ENCODE measurements at regions not wholly inside any gene's neighbourhood (a gene's known extent, or its start where the extent isn't known, plus 50 kb on each side); places are given as distances from the start of the nearest gene placed in this dataset.

- TF ChIP-seq, protein P1, sequence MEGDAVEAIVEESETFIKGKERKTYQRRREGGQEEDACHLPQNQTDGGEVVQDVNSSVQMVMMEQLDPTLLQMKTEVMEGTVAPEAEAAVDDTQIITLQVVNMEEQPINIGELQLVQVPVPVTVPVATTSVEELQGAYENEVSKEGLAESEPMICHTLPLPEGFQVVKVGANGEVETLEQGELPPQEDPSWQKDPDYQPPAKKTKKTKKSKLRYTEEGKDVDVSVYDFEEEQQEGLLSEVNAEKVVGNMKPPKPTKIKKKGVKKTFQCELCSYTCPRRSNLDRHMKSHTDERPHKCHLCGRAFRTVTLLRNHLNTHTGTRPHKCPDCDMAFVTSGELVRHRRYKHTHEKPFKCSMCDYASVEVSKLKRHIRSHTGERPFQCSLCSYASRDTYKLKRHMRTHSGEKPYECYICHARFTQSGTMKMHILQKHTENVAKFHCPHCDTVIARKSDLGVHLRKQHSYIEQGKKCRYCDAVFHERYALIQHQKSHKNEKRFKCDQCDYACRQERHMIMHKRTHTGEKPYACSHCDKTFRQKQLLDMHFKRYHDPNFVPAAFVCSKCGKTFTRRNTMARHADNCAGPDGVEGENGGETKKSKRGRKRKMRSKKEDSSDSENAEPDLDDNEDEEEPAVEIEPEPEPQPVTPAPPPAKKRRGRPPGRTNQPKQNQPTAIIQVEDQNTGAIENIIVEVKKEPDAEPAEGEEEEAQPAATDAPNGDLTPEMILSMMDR (IDR thresholded peaks at IDR 0.05) = no peak
- no peak for TF ChIP-seq POLR2A (IDR thresholded peaks at IDR 0.05)
These were observed 60.8 kb upstream of the CTLA4 start for GRCh38 chr2:203806761-203807160.

All from Peyer's patch (tissue), 4 donors.